HL-60 (cell line): ENCODE measurements at regions not wholly inside any gene's neighbourhood (a gene's known extent, or its start where the extent isn't known, plus 50 kb on each side); places are given as distances from the start of the nearest gene placed in this dataset.

Source experiments
- GABPA ChIP-seq: IDR thresholded peaks from 2 replicates; pipeline ENCODE4 v1.6.1; 2012; ENCODE audit warnings: low read depth
- POLR2AphosphoS5 ChIP-seq: IDR thresholded peaks from 2 replicates; pipeline ENCODE4 v1.6.1; 2012; ENCODE audit warnings: low read depth
- SPI1 ChIP-seq: IDR thresholded peaks from 2 replicates; pipeline ENCODE4 v1.6.1; 2012; ENCODE audit warnings: low read depth, mild to moderate bottlenecking, borderline replicate concordance
- TF ChIP-seq, protein P1 (sequence below): IDR thresholded peaks from one replicate; pipeline ENCODE4 v1.5.1; 2011; ENCODE audit warnings: low read length, control low read depth, inconsistent platforms; ENCODE audit not compliant: insufficient read depth
- TF ChIP-seq, protein P2 (sequence below): IDR thresholded peaks from 2 replicates; pipeline ENCODE4 v1.6.1; 2012; ENCODE audit warnings: low read depth; ENCODE audit not compliant: insufficient replicate concordance

- TF ChIP-seq, protein P1, sequence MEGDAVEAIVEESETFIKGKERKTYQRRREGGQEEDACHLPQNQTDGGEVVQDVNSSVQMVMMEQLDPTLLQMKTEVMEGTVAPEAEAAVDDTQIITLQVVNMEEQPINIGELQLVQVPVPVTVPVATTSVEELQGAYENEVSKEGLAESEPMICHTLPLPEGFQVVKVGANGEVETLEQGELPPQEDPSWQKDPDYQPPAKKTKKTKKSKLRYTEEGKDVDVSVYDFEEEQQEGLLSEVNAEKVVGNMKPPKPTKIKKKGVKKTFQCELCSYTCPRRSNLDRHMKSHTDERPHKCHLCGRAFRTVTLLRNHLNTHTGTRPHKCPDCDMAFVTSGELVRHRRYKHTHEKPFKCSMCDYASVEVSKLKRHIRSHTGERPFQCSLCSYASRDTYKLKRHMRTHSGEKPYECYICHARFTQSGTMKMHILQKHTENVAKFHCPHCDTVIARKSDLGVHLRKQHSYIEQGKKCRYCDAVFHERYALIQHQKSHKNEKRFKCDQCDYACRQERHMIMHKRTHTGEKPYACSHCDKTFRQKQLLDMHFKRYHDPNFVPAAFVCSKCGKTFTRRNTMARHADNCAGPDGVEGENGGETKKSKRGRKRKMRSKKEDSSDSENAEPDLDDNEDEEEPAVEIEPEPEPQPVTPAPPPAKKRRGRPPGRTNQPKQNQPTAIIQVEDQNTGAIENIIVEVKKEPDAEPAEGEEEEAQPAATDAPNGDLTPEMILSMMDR: no peak
- TF ChIP-seq POLR2AphosphoS5 (no peak), GABPA (no peak), SPI1 (no peak)
- TF ChIP-seq, protein P2, sequence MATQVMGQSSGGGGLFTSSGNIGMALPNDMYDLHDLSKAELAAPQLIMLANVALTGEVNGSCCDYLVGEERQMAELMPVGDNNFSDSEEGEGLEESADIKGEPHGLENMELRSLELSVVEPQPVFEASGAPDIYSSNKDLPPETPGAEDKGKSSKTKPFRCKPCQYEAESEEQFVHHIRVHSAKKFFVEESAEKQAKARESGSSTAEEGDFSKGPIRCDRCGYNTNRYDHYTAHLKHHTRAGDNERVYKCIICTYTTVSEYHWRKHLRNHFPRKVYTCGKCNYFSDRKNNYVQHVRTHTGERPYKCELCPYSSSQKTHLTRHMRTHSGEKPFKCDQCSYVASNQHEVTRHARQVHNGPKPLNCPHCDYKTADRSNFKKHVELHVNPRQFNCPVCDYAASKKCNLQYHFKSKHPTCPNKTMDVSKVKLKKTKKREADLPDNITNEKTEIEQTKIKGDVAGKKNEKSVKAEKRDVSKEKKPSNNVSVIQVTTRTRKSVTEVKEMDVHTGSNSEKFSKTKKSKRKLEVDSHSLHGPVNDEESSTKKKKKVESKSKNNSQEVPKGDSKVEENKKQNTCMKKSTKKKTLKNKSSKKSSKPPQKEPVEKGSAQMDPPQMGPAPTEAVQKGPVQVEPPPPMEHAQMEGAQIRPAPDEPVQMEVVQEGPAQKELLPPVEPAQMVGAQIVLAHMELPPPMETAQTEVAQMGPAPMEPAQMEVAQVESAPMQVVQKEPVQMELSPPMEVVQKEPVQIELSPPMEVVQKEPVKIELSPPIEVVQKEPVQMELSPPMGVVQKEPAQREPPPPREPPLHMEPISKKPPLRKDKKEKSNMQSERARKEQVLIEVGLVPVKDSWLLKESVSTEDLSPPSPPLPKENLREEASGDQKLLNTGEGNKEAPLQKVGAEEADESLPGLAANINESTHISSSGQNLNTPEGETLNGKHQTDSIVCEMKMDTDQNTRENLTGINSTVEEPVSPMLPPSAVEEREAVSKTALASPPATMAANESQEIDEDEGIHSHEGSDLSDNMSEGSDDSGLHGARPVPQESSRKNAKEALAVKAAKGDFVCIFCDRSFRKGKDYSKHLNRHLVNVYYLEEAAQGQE: no peak
These were observed 396.0 kb upstream of the DAB1 start for GRCh38 chr1:57819893-57820292.
